ENCODE measurements at regions not wholly inside any gene's neighbourhood (a gene's known extent, or its start where the extent isn't known, plus 50 kb on each side); places are given as distances from the start of the nearest gene placed in this dataset.

DNA sequence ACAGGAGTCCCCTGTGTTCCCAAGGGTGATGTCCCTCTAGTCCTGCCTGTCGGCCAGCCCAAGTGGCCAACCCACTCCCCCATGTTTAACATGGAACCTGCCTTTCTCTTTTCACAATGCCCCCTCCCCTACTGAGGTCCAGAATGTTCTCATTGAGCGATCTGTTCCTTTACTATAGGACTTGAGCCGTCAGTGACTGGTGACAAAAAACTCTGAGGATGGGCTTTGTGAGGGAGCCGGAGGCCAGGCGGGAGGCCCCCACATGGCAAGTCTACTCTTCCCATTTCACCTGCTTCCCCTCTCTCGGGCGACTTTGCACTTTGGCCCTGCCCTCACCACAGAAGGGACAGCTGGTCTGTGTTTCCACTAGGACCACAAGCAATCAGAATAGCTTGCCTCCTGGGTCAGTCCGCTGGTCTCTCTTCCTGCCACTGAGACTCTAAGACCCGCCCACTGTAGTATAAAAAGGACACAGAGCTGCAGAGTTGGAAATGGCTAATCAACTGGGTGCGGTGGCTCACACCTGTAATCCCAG, 146.5 kb upstream of the RAB12 start:
- ChIA-PET POLR2A (no interaction called here), CTCF (interaction anchor here (2.9 kb wide), 1 partner anchor 17 kb away, joined by 14 read pairs; no protein-coding TSS in a partner anchor)
- no peak overlapping the region for H3K27ac ChIP-seq (ENCODE audit: extremely low read depth, low read depth, low read length)
- H3K4me1 ChIP-seq (ENCODE audit: control insufficient read depth, insufficient read depth, low read length): no peaks in the 10 kb centered on the region
- H3K36me3 ChIP-seq (ENCODE audit: control insufficient read depth in 2 of 2, insufficient read depth in 1 of 2, low read length in 2 of 2): no peaks in the 10 kb centered on the region
- TF ChIP-seq ZNF121 (tag by site-specific recombination; IDR thresholded peaks at IDR 0.05): no peak
- TF ChIP-seq ZNF311 (tag by site-specific recombination; IDR thresholded peaks at IDR 0.05; ENCODE audit: borderline replicate concordance): no peak
- no peak for TF ChIP-seq ZNF664 (tag by site-specific recombination; IDR thresholded peaks at IDR 0.05)
- TF ChIP-seq ZBTB17 (tag by site-specific recombination; IDR thresholded peaks at IDR 0.05): no peak
- TF ChIP-seq ZNF335 (tag by site-specific recombination; conservative IDR thresholded peaks at IDR 0.05): no peak
- no peak for TF ChIP-seq ZNF140 (tag by site-specific recombination; IDR thresholded peaks at IDR 0.05)
- no peak for TF ChIP-seq ZNF658 (tag by site-specific recombination; IDR thresholded peaks at IDR 0.05)
- TF ChIP-seq, protein P1, sequence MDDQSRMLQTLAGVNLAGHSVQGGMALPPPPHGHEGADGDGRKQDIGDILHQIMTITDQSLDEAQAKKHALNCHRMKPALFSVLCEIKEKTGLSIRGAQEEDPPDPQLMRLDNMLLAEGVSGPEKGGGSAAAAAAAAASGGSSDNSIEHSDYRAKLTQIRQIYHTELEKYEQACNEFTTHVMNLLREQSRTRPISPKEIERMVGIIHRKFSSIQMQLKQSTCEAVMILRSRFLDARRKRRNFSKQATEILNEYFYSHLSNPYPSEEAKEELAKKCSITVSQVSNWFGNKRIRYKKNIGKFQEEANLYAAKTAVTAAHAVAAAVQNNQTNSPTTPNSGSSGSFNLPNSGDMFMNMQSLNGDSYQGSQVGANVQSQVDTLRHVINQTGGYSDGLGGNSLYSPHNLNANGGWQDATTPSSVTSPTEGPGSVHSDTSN (CRISPR knock-in tag; IDR thresholded peaks at IDR 0.05): no peak
- no peak for TF ChIP-seq ZNF626 (tag by site-specific recombination; IDR thresholded peaks at IDR 0.05)
- no peak for TF ChIP-seq ZNF624 (tag by site-specific recombination; IDR thresholded peaks at IDR 0.05)
- TF ChIP-seq ZBTB21 (tag by site-specific recombination; IDR thresholded peaks at IDR 0.05): no peak
- TF ChIP-seq, protein P2, sequence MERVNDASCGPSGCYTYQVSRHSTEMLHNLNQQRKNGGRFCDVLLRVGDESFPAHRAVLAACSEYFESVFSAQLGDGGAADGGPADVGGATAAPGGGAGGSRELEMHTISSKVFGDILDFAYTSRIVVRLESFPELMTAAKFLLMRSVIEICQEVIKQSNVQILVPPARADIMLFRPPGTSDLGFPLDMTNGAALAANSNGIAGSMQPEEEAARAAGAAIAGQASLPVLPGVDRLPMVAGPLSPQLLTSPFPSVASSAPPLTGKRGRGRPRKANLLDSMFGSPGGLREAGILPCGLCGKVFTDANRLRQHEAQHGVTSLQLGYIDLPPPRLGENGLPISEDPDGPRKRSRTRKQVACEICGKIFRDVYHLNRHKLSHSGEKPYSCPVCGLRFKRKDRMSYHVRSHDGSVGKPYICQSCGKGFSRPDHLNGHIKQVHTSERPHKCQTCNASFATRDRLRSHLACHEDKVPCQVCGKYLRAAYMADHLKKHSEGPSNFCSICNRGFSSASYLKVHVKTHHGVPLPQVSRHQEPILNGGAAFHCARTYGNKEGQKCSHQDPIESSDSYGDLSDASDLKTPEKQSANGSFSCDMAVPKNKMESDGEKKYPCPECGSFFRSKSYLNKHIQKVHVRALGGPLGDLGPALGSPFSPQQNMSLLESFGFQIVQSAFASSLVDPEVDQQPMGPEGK (tag by site-specific recombination; IDR thresholded peaks at IDR 0.05): no peak
- TF ChIP-seq KLF10 (tag by site-specific recombination; IDR thresholded peaks at IDR 0.05): no peak
- H3K4me3 ChIP-seq (ENCODE audit: low read depth, low read length): no peak overlapping the region
- H3K9me3 ChIP-seq (ENCODE audit: control insufficient read depth, insufficient read depth, low read depth, low read length): no peaks in the 10 kb centered on the region

DNA sequence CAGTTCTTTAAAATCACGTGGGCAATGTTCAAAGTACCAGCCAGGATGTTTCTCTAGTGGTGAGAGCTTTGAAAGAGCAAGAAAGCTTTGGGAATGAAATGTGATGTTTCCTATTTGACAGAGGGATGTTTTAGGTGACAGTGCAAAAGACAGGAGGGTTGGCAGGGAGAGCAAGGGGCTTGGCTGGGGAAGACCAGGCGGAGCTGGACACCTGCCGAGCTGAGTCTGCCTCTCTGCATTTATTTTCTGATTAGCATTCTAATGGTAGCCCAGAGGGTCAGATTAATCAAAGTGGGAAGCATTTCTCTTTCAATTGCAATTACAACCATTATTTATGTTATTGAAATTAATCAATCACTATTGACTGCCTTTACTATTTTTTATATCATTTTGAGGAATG, 145.4 kb upstream of the RAB12 start:
- no peaks in the 10 kb centered on the region for H3K9me3 ChIP-seq (ENCODE audit: control insufficient read depth, insufficient read depth, low read depth, low read length)
- H3K4me1 ChIP-seq (ENCODE audit: control insufficient read depth, insufficient read depth, low read length): no peaks in the 10 kb centered on the region
- H3K36me3 ChIP-seq (ENCODE audit: control insufficient read depth in 2 of 2, insufficient read depth in 1 of 2, low read length in 2 of 2): no peaks in the 10 kb centered on the region
- TF ChIP-seq ZNF791 (tag by site-specific recombination; IDR thresholded peaks at IDR 0.05) (no peak), ZSCAN16 (tag by site-specific recombination; IDR thresholded peaks at IDR 0.05) (no peak), KLF8 (tag by site-specific recombination; IDR thresholded peaks at IDR 0.05) (no peak), ZNF16 (tag by site-specific recombination; IDR thresholded peaks at IDR 0.05; ENCODE audit: low read depth) (no peak), ZNF623 (tag by site-specific recombination; IDR thresholded peaks at IDR 0.05) (no peak)
- TF ChIP-seq, protein P3, sequence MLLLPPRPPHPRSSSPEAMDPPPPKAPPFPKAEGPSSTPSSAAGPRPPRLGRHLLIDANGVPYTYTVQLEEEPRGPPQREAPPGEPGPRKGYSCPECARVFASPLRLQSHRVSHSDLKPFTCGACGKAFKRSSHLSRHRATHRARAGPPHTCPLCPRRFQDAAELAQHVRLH (tag by site-specific recombination; IDR thresholded peaks at IDR 0.05): no peak
- no peak overlapping the region for H3K4me3 ChIP-seq (ENCODE audit: low read depth, low read length)
- POLR2A ChIA-PET: no interaction called here
- no peak overlapping the region for H3K27ac ChIP-seq (ENCODE audit: extremely low read depth, low read depth, low read length)
- CTCF ChIA-PET: interaction anchor here (0.7 to 2.9 kb wide), 2 partner anchors 16 to 18 kb away, joined by 3 to 14 read pairs; no protein-coding TSS in a partner anchor

DNA sequence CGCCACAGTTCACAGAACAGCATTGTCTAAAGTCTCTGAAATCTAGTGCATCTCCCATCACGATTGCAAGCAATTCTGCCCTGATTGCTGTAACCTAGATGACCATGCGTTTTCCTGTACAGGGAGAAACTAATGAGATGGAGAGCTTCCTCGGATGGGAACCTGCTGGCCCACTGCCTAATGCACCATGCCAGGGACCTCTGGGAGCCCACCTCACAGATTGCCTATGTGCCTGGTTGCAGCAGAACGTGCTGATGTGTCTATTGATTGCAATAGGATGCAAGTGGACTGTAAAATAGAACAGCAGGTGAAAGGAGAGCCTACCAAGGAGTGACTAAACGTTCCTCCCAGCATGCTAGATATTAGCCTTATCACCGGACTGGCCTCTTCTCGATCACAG, 141.0 kb upstream of the RAB12 start:
- POLR2A ChIA-PET: no interaction called here
- CTCF ChIA-PET: interaction anchor here (0.6 to 4.1 kb wide), 2 partner anchors 10 to 39 kb away, joined by 3 to 21 read pairs; no protein-coding TSS in a partner anchor
- Histone ChIP-seq H3K4me3 (ENCODE audit: low read depth, low read length) (no peak overlapping the region), H3K27ac (ENCODE audit: extremely low read depth, low read depth, low read length) (no peak overlapping the region), H3K36me3 (ENCODE audit: control insufficient read depth in 2 of 2, insufficient read depth in 1 of 2, low read length in 2 of 2) (no peaks in the 10 kb centered on the region), H3K9me3 (ENCODE audit: control insufficient read depth, insufficient read depth, low read depth, low read length) (no peaks in the 10 kb centered on the region), H3K4me1 (ENCODE audit: control insufficient read depth, insufficient read depth, low read length) (no peaks in the 10 kb centered on the region)
- no peak for TF ChIP-seq ZNF138 (tag by site-specific recombination; IDR thresholded peaks at IDR 0.05; ENCODE audit: borderline replicate concordance)
